GM23248 (cell line): ENCODE measurements at regions not wholly inside any gene's neighbourhood (a gene's known extent, or its start where the extent isn't known, plus 50 kb on each side); places are given as distances from the start of the nearest gene placed in this dataset.

Experiments
- DNase-seq: peaks from one replicate; pipeline ENCODE4 v3.0.0-alpha.2; 2015
- H2AFZ ChIP-seq: fragments of 200-600 bp; sonication (generic); 2 replicates; pipeline ENCODE4 v1.6.1; 2016; ENCODE audit warnings: antibody characterized with exemption
- H3F3A ChIP-seq: fragments of 200-600 bp; sonication (generic); 2 replicates; pipeline ENCODE4 v1.6.1; 2016; ENCODE audit warnings: mild to moderate bottlenecking, antibody characterized with exemption, mixed run types; ENCODE audit not compliant: insufficient read depth
- H3K27ac ChIP-seq: fragments of 200-600 bp; sonication (generic); 2 replicates; pipeline ENCODE4 v1.5.1; 2016; ENCODE audit warnings: mild to moderate bottlenecking
- H3K27me3 ChIP-seq: fragments of 200-600 bp; sonication (generic); replicated peaks from 2 replicates; pipeline ENCODE4 v1.6.1; 2016; ENCODE audit warnings: mild to moderate bottlenecking; ENCODE audit not compliant: insufficient read depth
- H3K36me3 ChIP-seq: fragments of 200-600 bp; sonication (generic); 2 replicates; pipeline ENCODE4 v1.6.1; 2016; ENCODE audit warnings: low read depth, mild to moderate bottlenecking
- H3K4me1 ChIP-seq: fragments of 200-600 bp; sonication (generic); 2 replicates; pipeline ENCODE4 v1.6.1; 2016; ENCODE audit warnings: mild to moderate bottlenecking; ENCODE audit not compliant: insufficient read depth
- H3K4me2 ChIP-seq: fragments of 200-600 bp; sonication (generic); one replicate; pipeline ENCODE4 v1.6.1; 2016; ENCODE audit warnings: mild to moderate bottlenecking; ENCODE audit not compliant: unreplicated experiment
- H3K4me3 ChIP-seq: fragments of 200-600 bp; sonication (generic); 2 replicates; pipeline ENCODE4 v1.5.1; 2016; ENCODE audit warnings: mild to moderate bottlenecking
- H3K79me2 ChIP-seq: fragments of 200-600 bp; sonication (generic); 2 replicates; pipeline ENCODE4 v1.6.1; 2016; ENCODE audit warnings: mild to moderate bottlenecking; ENCODE audit not compliant: insufficient read depth
- H3K9ac ChIP-seq: fragments of 200-600 bp; sonication (generic); 2 replicates; pipeline ENCODE4 v1.6.1; 2016; ENCODE audit warnings: mild to moderate bottlenecking
- H3K9me2 ChIP-seq: fragments of 200-600 bp; sonication (generic); 2 replicates; pipeline ENCODE4 v1.6.1; 2016; ENCODE audit warnings: mixed run types, mild to moderate bottlenecking, moderate library complexity; ENCODE audit not compliant: insufficient read depth
- H3K9me3 ChIP-seq: fragments of 200-600 bp; sonication (generic); one replicate; pipeline ENCODE4 v1.6.1; 2017; ENCODE audit warnings: low read depth
- H4K20me1 ChIP-seq: fragments of 200-600 bp; sonication (generic); 2 replicates; pipeline ENCODE4 v1.6.0; 2016; ENCODE audit not compliant: insufficient read depth
- EZH2 ChIP-seq: fragments of 200-600 bp; sonication (generic); IDR thresholded peaks from 2 replicates; pipeline ENCODE4 v1.6.1; 2018; ENCODE audit warnings: antibody characterized with exemption, mild to moderate bottlenecking; ENCODE audit not compliant: insufficient read depth, poor library complexity, severe bottlenecking
- EZH2phosphoT487 ChIP-seq: fragments of 200-600 bp; sonication (generic); IDR thresholded peaks from 2 replicates; pipeline ENCODE4 v1.6.1; 2018; ENCODE audit warnings: antibody characterized with exemption, moderate library complexity, mild to moderate bottlenecking, low read depth; ENCODE audit not compliant: insufficient read depth
- WGBS, 2 experiments: methylation state at CpG; one replicate each; pipeline ENCODE4 v1.1.6; 2015 to 2017; ENCODE audit warnings: low lambda C conversion rate in 2 of 2, low coverage in 1 of 2; ENCODE audit errors: missing lambda C conversion rate in 2 of 2; 5-methylcytosine and 5-hydroxymethylcytosine counted together
- in situ Hi-C: fragments of 300-500 bp; cut with MboI; formaldehyde crosslinking; loops from 2 replicates; pipeline ENCODE4 v1.15.0; 2020

DNA sequence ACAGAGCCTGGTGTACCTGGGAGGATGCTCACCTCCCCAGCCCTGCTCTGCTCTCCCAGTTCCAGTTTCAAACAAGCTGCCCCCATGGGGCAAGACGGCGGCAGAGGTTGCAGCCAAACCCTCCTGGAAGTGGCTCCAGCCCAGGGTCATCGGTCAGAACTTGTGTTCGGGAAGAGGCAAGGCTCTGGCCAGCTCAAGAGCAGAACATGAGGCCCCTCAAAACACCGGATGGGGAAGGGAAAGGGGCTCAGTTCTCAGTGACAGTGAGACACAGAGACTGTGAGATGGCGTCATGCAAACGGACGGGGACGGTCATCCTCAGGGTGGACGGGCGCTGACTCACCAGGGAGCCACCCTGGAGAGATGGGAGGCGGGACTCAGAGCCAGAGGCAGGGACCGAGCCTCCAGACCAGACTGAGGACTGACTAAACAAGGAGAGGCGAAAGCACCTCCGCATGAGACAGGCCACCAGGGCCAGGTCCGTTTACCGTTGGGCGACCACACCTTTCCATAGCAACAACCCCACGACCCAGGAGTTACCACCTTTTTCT is 63.9 kb upstream of the GALNT9 start:
- DNase-seq = peak; percentile 13
- no peak overlapping the region for H3K27ac ChIP-seq

GRCh38 chr12:132392389-132393244 is 63.2 kb upstream of the GALNT9 start:
- no peaks in the 10 kb centered on the region for H3K9me2 ChIP-seq
- WGBS, 2 experiments = 55 to 69% methylated on average over 24 to 35 of the region's 43 CpGs

More for the DNA sequence above, 63.9 kb upstream of the GALNT9 start:
- Histone ChIP-seq H4K20me1 (no peaks in the 10 kb centered on the region), H3K36me3 (no peaks in the 10 kb centered on the region), H3F3A (peaks cover 12% of the 10 kb centered on the region), H3K9me2 (no peaks in the 10 kb centered on the region), H3K9me3 (no peaks in the 10 kb centered on the region), H3K4me1 (no peaks in the 10 kb centered on the region), H3K27me3 (peaks cover 11% of the 10 kb centered on the region), H3K4me3 (no peak overlapping the region), H3K9ac (no peak overlapping the region), H3K79me2 (no peaks in the 10 kb centered on the region), H3K4me2 (no peak overlapping the region), H2AFZ (no peak overlapping the region)
- in situ Hi-C loops = no loop called here
- WGBS, 2 experiments = 47 to 58% methylated on average over 19 of the region's 19 CpGs
- no peak for TF ChIP-seq EZH2phosphoT487
- TF ChIP-seq EZH2 = no peak

GRCh38 chr12:132391326-132392041 is 62.1 kb upstream of the GALNT9 start:
- Histone ChIP-seq H3K4me3 (no peak overlapping the region), H3K9me3 (no peaks in the 10 kb centered on the region), H3K9me2 (no peaks in the 10 kb centered on the region), H3F3A (peaks cover 12% of the 10 kb centered on the region), H3K27me3 (peaks cover 19% of the 10 kb centered on the region), H4K20me1 (no peaks in the 10 kb centered on the region), H3K36me3 (no peaks in the 10 kb centered on the region), H3K79me2 (no peaks in the 10 kb centered on the region), H3K27ac (no peak overlapping the region), H3K4me1 (no peaks in the 10 kb centered on the region), H3K4me2 (no peak overlapping the region), H2AFZ (no peak overlapping the region), H3K9ac (no peak overlapping the region)
- TF ChIP-seq EZH2phosphoT487 (no peak), EZH2 (no peak)
- 72 to 80% methylated on average over 17 to 43 of the region's 43 CpGs for WGBS, 2 experiments
- DNase-seq = no peak
- in situ Hi-C loops = no loop called here

More at GRCh38 chr12:132392389-132393244, 63.2 kb upstream of the GALNT9 start:
- Histone ChIP-seq H3K27me3 (peaks cover 11% of the 10 kb centered on the region), H4K20me1 (no peaks in the 10 kb centered on the region), H2AFZ (no peak overlapping the region), H3K4me2 (no peak overlapping the region), H3K36me3 (no peaks in the 10 kb centered on the region), H3F3A (peaks cover 12% of the 10 kb centered on the region), H3K27ac (no peak overlapping the region), H3K9me3 (no peaks in the 10 kb centered on the region), H3K4me3 (no peak overlapping the region), H3K9ac (no peak overlapping the region), H3K4me1 (no peaks in the 10 kb centered on the region), H3K79me2 (no peaks in the 10 kb centered on the region)
- DNase-seq = no peak
- TF ChIP-seq EZH2 (no peak), EZH2phosphoT487 (no peak)
- in situ Hi-C loops = no loop called here

GRCh38 chr12:132390287-132391076 is 61.1 kb upstream of the GALNT9 start:
- H3K9me3 ChIP-seq = no peaks in the 10 kb centered on the region
- no peak for DNase-seq

More at GRCh38 chr12:132390287-132391076, 61.1 kb upstream of the GALNT9 start:
- no peak overlapping the region for H3K4me2 ChIP-seq
- no peaks in the 10 kb centered on the region for H3K9me2 ChIP-seq
- H3F3A ChIP-seq = peaks cover 12% of the 10 kb centered on the region
- in situ Hi-C loops = no loop called here
- 57 to 69% methylated on average over 19 to 23 of the region's 23 CpGs for WGBS, 2 experiments
- TF ChIP-seq EZH2phosphoT487 = no peak
- TF ChIP-seq EZH2 = no peak
- H3K4me3 ChIP-seq = no peak overlapping the region
- H4K20me1 ChIP-seq = no peaks in the 10 kb centered on the region
- H3K79me2 ChIP-seq = no peaks in the 10 kb centered on the region
- H3K27me3 ChIP-seq = peaks cover 27% of the 10 kb centered on the region
- H3K27ac ChIP-seq = no peak overlapping the region
- no peak overlapping the region for H2AFZ ChIP-seq
- no peaks in the 10 kb centered on the region for H3K4me1 ChIP-seq
- H3K36me3 ChIP-seq = no peaks in the 10 kb centered on the region
- no peak overlapping the region for H3K9ac ChIP-seq
